HG02973 (cell line): ENCODE measurements at regions not wholly inside any gene's neighbourhood (a gene's known extent, or its start where the extent isn't known, plus 50 kb on each side); places are given as distances from the start of the nearest gene placed in this dataset.

Source experiments
- ATAC-seq: cut with Tn5 transposase; IDR thresholded peaks from one replicate; pipeline ENCODE4 v1.9.1; 2021; ENCODE audit warnings: moderate library complexity; ENCODE audit not compliant: unreplicated experiment

GRCh38 chr2:71799013-71799575, 345.7 kb downstream of the DYSF start:
- no peak for ATAC-seq

- peak; percentile 54 for ATAC-seq
Observed at GRCh38 chr2:71798266-71799012, 345.1 kb downstream of the DYSF start.

GRCh38 chr2:71797035-71797810, 343.9 kb downstream of the DYSF start:
- ATAC-seq = no peak

GRCh38 chr2:71796174-71796593, 342.8 kb downstream of the DYSF start:
- no peak for ATAC-seq

- no peak for ATAC-seq
Observed at GRCh38 chr2:71795486-71795885, 342.1 kb downstream of the DYSF start.

- no peak for ATAC-seq
Observed at GRCh38 chr2:71794611-71795010, 341.2 kb downstream of the DYSF start.

GRCh38 chr2:71793926-71794325, 340.6 kb downstream of the DYSF start:
- ATAC-seq = no peak

- ATAC-seq = no peak
Observed at GRCh38 chr2:71792926-71793761, 339.8 kb downstream of the DYSF start.

DNA sequence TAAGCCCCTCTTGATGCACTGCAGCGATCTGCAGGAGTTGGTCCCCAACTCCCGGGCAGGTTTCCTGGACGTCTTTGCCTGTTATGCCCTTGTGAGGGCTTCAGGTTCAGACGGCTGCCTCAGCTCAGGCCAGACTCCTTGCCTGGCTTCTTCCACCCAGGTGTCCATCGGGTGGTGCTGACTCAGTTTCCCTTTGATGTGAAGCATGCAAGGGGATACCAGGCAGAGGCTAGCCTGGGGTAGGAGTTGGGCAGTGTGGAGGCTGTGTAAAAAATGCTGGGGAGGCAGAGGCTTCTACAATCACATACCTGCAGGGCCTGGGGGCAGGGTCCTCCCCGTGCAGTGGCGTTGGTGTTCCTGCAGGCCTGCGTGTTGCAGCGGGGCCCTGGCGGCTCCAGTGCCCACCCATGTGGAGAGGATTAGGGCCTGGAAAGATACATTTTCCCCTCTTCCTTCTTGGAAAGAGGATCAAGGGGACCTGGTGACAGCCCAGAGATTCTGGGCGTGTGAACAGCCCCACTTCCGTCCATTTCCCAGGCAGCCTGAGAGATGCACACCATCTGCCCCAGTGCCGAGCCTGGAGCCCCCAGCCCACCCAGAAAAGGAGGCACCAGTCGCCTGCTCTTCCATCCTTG, 338.3 kb downstream of the DYSF start:
- no peak for ATAC-seq

- ATAC-seq = no peak
Observed at GRCh38 chr2:71791061-71791450, 337.7 kb downstream of the DYSF start.

DNA sequence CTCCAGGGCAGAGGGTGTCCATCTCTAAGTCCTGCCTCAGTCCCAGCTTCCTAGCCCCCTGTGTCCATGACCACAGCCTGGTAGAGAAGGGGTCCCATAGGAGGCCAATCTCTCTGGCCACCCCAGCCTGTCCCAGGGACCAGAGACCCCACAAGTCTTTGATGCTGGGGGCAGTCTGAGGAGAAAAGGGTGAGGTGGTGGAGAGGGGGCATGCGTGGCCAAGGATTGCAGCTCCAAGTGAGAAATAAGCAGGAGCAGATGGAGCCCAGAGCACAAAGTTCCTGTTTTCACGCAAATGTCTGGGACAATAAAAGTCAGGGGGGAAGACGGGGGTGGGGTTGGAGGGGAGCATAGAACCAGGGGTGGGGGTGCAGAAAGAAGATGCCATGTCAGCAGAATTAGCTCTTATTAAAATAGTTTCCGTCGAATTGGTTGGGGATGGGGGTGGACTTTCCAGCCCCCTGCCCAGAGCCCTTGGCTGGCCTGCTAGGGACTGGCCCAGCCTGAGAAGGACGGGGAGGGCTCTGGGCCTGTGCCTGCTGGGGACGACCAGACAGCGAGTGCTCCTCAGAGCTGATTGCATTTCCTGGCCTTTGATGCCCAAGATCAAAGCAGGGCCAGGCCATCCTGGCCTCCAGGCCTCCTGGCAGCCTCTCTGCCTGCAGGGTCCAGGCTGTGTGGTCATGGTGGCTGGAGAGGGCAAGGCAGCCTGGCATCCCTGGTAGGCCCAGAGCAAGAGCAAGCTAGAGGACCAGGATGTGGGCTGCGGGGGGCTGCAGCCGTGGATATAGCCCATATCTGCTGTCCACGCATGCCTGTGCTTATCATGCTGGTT, 337.1 kb downstream of the DYSF start:
- ATAC-seq = no peak

GRCh38 chr2:71789556-71790204, 336.3 kb downstream of the DYSF start:
- no peak for ATAC-seq

DNA sequence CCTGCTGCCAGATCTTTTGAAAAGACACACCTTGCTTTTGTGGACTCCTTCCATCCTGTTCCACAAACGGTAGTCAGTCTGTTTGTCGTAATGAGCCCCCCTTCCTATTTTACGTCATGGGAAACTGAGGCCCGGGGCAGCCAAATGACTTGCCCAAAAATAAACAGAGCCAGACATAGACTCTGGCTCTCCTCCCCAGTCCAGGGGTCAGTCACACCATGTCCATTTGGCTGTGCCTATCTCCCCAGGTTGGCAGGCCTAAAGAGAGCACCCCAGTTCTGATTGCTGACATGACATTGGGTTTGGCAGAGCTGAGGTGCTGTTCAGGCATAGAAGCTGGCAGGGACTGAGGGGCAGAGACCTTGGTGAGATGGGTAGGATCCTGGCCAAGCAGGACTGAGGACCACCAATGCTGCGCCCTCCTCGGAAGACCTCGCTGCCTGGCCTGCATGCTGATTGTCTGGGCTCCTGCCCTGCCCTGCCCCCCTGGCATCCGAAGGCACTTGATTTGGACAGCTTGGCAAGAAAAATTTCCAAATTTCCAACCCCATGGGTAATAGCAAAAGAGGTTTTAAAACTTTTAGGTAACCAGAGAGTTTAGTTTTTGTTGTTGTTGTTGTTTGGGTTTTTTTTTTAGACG, 335.4 kb downstream of the DYSF start:
- ATAC-seq = no peak

DNA sequence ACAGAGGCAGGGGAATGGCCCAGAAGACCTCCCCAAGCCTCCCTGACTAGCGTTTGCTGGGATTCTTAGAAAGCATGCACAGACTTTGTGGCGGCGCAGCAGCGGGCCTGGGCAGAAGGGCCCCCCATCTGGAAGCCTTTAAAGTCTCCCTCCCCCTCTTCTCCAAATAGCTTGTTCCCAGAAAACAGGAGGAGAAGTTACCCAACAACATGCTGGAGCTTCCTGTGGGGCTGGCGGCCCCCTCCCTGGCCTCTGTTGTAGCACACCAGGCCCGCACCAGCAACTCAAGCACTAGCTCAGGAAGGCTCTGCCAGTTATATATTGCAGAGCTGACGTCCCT, 334.8 kb downstream of the DYSF start:
- ATAC-seq = no peak

GRCh38 chr2:71787476-71788185, 334.3 kb downstream of the DYSF start:
- no peak for ATAC-seq

DNA sequence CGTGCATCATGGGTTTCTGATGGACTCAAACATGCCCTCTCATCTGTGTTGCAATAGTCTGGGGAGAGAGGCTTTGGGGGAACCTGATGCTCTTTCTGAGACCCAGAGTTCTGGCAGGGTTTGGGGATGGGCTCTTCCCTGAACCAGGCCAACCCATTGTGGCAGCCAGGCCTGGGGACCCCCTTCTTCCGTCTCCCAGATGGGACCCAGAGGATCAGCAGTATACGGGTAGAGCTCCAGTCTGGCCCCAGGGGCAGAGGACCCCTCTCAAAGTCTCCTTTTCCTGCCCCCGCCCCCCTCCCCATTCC, 333.7 kb downstream of the DYSF start:
- no peak for ATAC-seq

GRCh38 chr2:71786291-71787107, 333.1 kb downstream of the DYSF start:
- no peak for ATAC-seq

DNA sequence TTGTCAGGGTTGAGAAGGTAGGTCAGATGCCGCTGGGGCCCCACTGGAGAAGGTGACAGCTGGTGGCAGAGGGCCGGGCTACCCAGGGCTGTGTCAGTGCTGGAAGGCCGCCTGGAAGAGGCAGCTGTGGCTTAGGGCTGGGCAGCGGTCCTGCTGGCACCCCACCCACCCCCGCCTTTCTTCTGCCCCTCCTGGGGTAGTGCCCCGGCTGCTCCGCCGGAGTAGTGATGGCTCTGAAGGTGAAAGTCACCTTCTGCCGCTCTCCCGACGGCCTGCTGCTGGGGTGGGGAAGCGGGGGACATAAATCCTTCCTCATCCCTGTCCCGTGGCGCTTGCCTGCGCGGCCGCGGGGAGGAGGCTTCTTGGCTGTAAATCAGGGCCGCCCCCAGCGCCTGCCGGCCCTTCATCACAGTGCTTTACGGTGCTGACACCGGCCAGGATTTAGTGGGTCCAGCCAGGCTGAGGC, 332.2 kb downstream of the DYSF start:
- ATAC-seq = no peak
